GM20431 (cell line): ENCODE measurements at regions not wholly inside any gene's neighbourhood (a gene's known extent, or its start where the extent isn't known, plus 50 kb on each side); places are given as distances from the start of the nearest gene placed in this dataset.

ENCODE experiments used
- in situ Hi-C: fragments of 300-500 bp; cut with MseI, MboI; formaldehyde crosslinking; loops from one replicate; pipeline ENCODE4 v1.15.0; 2020; ENCODE audit warnings: low sequenced_read_pairs; ENCODE audit not compliant: unreplicated experiment

DNA sequence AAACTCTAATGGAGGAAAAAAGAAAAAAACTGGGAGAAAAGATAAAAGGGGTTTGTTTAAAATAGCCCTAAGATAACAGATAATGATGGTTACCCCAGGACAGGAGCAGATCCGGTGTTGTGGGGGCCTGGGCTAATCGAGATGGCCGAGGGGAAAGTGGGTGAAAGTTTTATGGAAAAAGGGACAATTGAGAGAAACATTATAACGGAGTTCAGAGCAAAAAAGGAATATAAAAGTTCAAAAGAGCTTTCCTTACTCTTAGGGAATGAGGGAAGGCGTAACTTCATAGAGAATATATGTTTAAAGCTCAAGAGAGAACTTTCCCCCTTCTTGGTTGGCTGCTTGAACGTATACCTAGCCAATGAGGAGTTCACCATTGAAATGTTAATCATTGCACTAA, 131.4 kb downstream of the BAMBI start:
- in situ Hi-C loops = no loop called here

DNA sequence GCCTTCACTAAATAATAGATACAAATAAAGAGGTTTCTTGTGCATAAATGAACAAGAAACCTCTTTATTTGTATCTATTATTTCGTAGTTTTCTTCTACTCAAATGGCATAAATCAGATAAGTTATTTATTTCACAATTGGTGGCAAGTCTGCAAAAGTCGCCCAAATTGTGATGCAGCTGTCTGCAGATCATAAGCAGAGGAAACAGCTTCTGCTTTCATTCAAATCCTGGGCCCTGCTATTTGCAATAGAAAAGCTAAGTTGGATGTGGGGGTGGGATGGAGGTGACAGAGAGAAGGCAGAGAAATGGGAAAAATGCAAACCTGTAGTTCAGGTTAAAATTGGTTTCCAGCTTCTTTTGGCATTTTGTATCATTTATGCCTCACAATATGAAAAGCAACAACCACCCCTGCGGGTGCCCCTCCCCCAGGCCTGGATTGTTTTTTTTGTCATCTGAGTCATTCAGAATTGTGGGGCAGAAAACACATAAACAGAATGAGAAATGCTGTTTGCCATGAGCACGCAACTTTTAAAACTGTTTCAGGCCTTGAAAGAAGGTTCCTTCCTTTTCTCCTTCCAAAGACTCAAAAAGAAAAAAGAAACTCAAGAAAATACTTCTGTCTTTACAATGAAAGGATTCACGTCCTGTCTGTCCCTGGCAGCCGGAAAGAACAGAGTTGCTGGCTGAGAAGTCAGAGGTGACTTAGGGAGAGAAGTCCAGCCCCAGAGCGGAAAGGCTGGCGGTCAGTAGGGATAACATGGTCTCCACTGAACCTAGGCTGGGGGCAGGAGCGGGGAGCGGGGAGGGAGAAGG, 132.9 kb downstream of the BAMBI start:
- in situ Hi-C loops = no loop called here

DNA sequence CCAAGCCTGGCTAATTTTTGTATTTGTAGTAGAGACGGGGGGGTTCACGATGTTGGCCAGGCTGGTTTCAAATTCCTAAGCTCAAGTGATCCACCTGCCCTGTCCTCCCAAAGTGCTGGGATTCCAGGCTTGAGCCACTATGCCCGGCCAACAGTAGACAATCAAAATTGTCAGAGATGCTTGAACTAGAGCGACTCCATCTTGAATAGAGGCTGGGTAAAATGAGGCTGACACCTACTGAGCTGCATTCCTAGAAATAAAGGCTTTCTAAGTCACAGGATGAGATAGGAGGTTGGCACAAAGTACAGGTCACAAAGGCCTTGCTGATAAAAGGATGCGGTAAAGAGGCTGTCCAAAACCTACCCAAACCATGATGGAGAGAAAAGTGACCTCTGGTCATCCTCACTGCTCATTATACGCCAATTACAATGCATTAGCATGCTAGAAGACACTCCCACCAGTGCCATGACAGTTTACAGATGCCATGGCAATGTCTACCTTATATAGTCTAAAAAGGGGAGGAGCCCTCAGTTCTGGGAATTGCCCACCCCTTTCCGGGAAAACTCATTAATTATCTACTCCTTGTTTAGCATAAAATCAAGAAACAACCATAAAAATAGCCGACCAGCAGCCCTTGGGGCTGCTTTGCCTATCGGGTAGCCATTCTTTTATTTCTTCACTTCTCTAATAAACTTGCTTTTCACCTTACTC, 134.5 kb downstream of the BAMBI start:
- in situ Hi-C loops = no loop called here

DNA sequence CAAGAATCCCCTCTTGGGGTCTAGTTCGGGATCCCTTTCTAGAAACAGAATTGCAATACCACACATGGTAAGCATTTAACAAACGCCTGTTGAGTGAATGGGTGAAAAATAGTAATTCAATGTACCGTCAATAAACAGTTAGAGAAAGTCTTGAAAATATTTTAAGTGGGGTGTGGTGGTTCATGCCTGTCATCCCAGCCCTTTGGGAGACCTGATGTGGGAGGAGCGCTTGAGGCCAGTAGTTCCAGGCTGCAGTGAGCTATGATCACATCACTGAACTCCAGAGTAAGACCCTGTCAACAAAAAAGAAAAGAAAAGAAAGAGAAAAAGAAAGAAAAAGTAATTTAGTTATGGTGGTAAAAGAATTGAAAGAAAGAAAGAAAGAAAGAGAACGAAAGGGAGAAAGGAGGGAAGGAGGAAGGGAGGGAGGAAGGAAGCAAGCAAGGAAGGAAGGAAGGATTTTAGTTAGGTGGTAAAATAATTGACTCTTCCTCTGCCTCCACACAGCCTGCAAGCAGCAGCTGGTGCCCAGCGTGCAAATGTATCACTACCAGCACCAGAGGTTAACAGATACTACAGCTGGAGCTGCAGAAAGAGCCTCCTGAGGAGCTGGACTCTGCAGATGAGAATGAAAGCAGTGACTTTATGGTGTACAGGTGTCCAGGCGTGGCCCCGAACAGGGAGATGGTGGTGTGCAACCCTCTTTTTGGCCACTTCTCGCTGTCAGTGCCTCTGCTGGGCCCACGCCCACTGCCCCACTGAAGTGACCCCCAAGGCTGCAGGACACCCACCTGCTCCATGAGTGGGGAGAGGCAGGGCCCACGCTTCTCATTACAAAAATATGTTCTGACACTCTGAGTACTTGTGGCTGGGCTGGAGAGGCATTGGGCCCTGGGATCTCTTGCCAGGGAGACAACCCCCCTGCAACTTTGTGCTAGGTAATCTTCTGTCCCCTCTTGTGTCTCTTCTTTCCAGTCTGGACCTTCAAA, 135.4 kb downstream of the BAMBI start:
- in situ Hi-C loops = no loop called here

GRCh38 chr10:28815681-28816080, 138.4 kb downstream of the BAMBI start:
- in situ Hi-C loops = no loop called here

DNA sequence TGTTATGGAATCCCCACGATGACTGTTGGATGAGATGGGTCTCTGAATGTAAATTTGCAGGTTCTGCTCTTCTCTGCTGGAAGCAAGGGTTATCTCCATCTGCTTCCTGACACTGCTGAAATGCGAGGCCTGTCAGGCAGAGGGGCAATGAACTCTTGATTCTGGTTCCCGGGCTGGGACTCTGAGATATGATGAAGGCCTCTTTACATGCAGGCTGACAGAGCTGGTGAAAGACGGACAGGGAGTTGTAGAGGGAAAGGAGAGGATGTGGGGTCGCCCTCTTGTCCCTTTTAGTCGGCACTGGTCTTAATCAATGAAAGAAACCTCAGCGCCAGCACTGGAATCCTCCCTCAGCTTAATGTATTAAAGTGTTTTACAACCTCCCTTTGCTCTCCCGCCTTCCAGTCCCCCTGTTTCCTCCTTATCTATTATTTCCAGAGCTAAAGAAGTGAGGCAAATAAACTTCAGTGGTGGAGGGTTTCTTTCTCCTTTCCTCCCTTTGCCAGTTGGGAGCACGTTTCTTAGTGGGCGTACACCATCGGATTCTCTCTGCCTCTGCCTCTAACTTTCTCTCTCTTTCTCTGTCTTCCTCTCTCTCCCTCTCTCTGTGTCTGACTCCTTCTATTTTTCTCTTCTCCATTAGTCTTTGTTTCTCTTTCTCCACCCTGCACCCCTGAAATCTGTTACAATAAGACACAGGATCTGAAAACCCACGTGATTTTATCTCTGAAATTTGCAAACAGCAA, 145.6 kb downstream of the BAMBI start:
- in situ Hi-C loops = no loop called here

GRCh38 chr10:28823501-28824075, 146.3 kb downstream of the BAMBI start:
- in situ Hi-C loops = no loop called here

DNA sequence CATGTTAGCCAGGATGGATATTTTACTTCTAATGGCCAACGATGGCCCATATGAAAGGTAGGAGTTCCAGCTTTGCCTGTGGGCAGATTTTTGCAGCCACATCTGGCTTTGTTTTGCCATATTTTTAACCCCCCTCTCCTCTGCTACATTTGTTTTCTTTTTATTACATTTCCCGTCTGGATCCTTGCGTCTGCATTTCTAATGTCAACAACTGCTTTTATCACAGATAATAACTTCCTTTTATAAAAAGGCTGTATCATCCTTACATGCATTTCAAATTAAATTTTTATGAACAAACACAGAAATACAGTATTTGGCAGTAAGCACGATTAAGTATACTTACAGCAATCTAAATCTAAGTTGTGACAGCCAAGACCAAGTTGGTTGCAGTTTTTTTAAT, 156.0 kb downstream of the BAMBI start:
- in situ Hi-C loops = no loop called here

- in situ Hi-C loops = no loop called here
These were observed 159.1 kb downstream of the BAMBI start for GRCh38 chr10:28836435-28836743.

DNA sequence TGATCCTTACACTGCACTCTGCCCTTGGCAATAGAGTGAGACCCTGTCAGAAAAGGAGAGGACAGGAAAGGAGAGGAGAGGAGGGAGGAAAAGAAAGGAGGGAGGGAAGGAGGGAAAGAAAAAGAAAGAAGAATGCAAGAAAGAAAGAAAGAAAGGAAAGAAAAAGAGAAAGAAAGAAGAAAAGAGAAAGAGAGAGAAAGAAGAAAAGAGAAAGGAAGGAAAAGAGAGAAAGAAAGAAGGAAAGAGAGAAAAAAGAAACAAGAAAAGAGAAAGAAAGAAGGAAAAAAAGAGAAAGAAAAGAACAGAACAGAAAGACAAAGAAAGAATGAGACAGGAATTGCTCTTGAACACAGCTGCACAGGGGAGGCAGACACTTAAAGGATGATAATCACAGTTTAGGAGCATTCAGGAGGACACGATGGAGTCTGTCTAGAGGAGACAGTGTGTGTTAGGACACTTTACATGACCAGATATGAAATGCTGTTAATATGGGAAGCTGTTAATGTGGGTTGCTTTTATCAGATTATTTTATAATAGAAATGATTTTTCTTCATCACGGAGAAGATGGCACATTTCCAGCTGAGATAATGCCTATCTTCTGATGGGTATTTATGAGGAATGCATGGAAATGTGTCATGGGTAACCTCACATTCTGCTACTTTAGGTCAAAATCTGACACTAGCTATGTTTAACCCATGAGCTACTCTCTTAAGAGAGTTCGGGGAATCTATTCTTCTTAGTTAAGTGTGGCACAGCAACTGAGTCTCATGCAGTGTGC, 160.5 kb downstream of the BAMBI start:
- in situ Hi-C loops = no loop called here

- in situ Hi-C loops = no loop called here
These were observed 161.6 kb downstream of the BAMBI start for GRCh38 chr10:28838908-28839307.

DNA sequence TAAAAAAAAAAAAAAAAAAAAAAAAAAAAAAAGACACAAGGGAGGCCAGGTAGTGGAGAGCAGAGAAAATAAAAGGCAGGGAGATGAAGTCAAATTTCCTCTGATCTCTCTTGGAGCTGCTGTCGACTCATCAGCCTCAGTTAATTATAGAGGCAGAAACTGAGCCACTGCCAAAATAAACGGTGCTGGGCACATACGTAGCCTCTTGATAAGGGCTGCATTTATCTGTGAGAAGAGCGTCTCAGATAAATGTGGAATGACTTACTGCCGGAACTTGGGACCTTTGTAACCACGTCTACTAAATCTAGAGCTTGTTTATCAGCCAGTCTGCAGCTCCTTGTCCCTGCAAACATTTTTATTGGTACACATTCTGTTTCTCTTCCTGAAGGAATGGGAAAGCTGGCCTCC, 162.3 kb downstream of the BAMBI start:
- in situ Hi-C loops = no loop called here

DNA sequence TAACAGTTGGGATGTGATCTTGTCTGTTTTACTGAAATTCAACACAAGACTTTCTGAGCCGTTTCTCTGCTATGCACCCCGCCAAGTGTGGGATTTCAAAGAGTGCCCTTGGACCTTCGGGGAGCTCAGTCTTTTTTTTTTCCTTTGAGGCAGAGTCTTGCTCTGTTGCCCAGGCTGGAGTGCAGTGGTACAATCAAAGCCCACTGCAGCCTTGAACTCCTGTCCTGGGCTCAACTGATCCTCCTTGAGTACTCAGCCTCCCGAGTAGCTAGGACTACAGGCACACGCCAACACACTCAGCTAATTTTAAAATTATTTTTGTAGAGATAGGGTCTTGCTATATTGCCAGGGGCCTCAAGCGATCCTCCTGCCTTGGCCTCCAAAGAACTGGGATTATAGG, 162.9 kb downstream of the BAMBI start:
- in situ Hi-C loops = no loop called here

DNA sequence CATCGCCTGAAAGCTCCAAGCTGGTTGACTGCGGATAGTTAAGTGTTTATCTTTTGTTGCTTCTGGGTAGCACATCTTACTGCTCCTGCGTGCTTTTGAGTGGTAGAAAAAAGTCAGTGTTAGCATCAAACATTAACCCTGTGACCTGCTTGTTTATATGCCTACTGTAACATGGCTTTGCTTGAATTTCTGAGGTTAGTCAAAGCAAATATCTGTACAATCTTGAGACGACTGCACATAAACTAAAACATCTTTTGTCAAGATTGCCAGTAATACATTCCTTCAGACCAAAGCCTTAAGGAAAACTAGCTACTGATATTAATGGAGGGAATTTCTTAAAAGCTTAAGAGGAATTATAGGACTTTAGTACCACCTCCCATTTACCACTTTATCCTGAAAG, 163.7 kb downstream of the BAMBI start:
- in situ Hi-C loops = no loop called here

GRCh38 chr10:28841625-28842024, 164.3 kb downstream of the BAMBI start:
- in situ Hi-C loops = no loop called here

- in situ Hi-C loops = no loop called here
These were observed 165.0 kb downstream of the BAMBI start for GRCh38 chr10:28842321-28842720.

- in situ Hi-C loops = no loop called here
These were observed 167.8 kb downstream of the BAMBI start for GRCh38 chr10:28845009-28845682.

- in situ Hi-C loops = no loop called here
These were observed 172.0 kb downstream of the BAMBI start for GRCh38 chr10:28849309-28849708.
